Dermis microvascular lymphatic vessel endothelial cell (primary cell): ENCODE measurements at regions not wholly inside any gene's neighbourhood (a gene's known extent, or its start where the extent isn't known, plus 50 kb on each side); places are given as distances from the start of the nearest gene placed in this dataset.

Experiments
- DNase-seq, 2 donors: peaks; one replicate each; pipeline versions ENCODE4 v3.0.0 to v3.0.0-alpha.2; 2010; ENCODE audit warnings: low read depth in 2 of 2

GRCh38 chr17:73924114-73924908 lies 279.2 kb upstream of the RPL38 start:
- no peak for DNase-seq

- DNase-seq, result no peak
Observed at GRCh38 chr17:73924909-73925186, 278.6 kb upstream of the RPL38 start.

- no peak for DNase-seq
Observed at GRCh38 chr17:73929860-73930430, 273.5 kb upstream of the RPL38 start.

- no peak for DNase-seq
Observed at GRCh38 chr17:73932216-73932749, 271.2 kb upstream of the RPL38 start.

GRCh38 chr17:73933164-73933766 lies 270.2 kb upstream of the RPL38 start:
- no peak for DNase-seq

GRCh38 chr17:73933871-73934270 lies 269.6 kb upstream of the RPL38 start:
- DNase-seq, result no peak

GRCh38 chr17:73934696-73935095 lies 268.8 kb upstream of the RPL38 start:
- DNase-seq, result no peak

GRCh38 chr17:73936908-73937627 lies 266.4 kb upstream of the RPL38 start:
- DNase-seq, result no peak

- no peak for DNase-seq
Observed at GRCh38 chr17:73938706-73939105, 264.8 kb upstream of the RPL38 start.

GRCh38 chr17:73939806-73940205 lies 263.7 kb upstream of the RPL38 start:
- no peak for DNase-seq

- no peak for DNase-seq
Observed at GRCh38 chr17:73940511-73940910, 263.0 kb upstream of the RPL38 start.

- DNase-seq, result no peak
Observed at GRCh38 chr17:73941919-73942530, 261.5 kb upstream of the RPL38 start.

GRCh38 chr17:73942703-73943415 lies 260.6 kb upstream of the RPL38 start:
- no peak for DNase-seq

GRCh38 chr17:73943416-73944110 lies 259.9 kb upstream of the RPL38 start:
- DNase-seq, result no peak

GRCh38 chr17:73944366-73944765 lies 259.1 kb upstream of the RPL38 start:
- DNase-seq, result no peak

- no peak for DNase-seq
Observed at GRCh38 chr17:73947281-73947965, 256.1 kb upstream of the RPL38 start.

- DNase-seq, result no peak
Observed at GRCh38 chr17:73947966-73948355, 255.5 kb upstream of the RPL38 start.

- DNase-seq, result no peak
Observed at GRCh38 chr17:73949903-73950592, 253.4 kb upstream of the RPL38 start.

- no peak for DNase-seq
Observed at GRCh38 chr17:73950593-73950914, 252.9 kb upstream of the RPL38 start.

- no peak for DNase-seq
Observed at GRCh38 chr17:73952082-73952479, 251.4 kb upstream of the RPL38 start.
